IPS-20b (cell line): ENCODE measurements at regions not wholly inside any gene's neighbourhood (a gene's known extent, or its start where the extent isn't known, plus 50 kb on each side); places are given as distances from the start of the nearest gene placed in this dataset.
"Not testable (repeated sequence)": the region's sequence is repeated elsewhere in the genome, so short reads cannot be mapped to it uniquely, and the experiment has no call there.

Experiments used
- H3K27ac ChIP-seq: one replicate; pipeline ENCODE4 v1.5.1; 2013; ENCODE audit warnings: low read length
- H3K27me3 ChIP-seq: 2 replicates; pipeline ENCODE4 v1.6.1; 2013; ENCODE audit warnings: mild to moderate bottlenecking, low read length, inconsistent platforms; ENCODE audit not compliant: insufficient read depth
- H3K36me3 ChIP-seq: 2 replicates; pipeline ENCODE4 v1.6.1; 2013; ENCODE audit warnings: low read depth, mild to moderate bottlenecking, inconsistent platforms, low read length, moderate library complexity; ENCODE audit not compliant: insufficient read depth
- H3K4me1 ChIP-seq: 2 replicates; pipeline ENCODE4 v1.6.1; 2013; ENCODE audit warnings: mild to moderate bottlenecking, control low read depth, inconsistent platforms, low read length, moderate library complexity; ENCODE audit not compliant: insufficient read depth
- H3K4me3 ChIP-seq: 2 replicates; pipeline ENCODE4 v1.5.1; 2013; ENCODE audit warnings: mild to moderate bottlenecking, low read length, inconsistent platforms
- H3K9ac ChIP-seq: 2 replicates; pipeline ENCODE4 v1.6.1; 2013; ENCODE audit warnings: low read depth, mild to moderate bottlenecking, inconsistent platforms, low read length, moderate library complexity
- H3K9me3 ChIP-seq: 2 replicates; pipeline ENCODE4 v1.6.1; 2013; ENCODE audit warnings: mild to moderate bottlenecking, low read depth, low read length, inconsistent platforms; ENCODE audit not compliant: insufficient read depth

GRCh38 chrX:7514871-7515599 lies 327.9 kb upstream of the VCX start:
- Histone ChIP-seq H3K27me3 (no peaks in the 10 kb centered on the region), H3K9me3 (no peaks in the 10 kb centered on the region), H3K36me3 (no peaks in the 10 kb centered on the region), H3K9ac (no peak overlapping the region), H3K4me3 (no peak overlapping the region), H3K27ac (no peak overlapping the region), H3K4me1 (no peaks in the 10 kb centered on the region)

- no peaks in the 10 kb centered on the region for H3K4me1 ChIP-seq
- H3K27me3 ChIP-seq, result no peaks in the 10 kb centered on the region
- H3K27ac ChIP-seq, result no peak overlapping the region
- H3K4me3 ChIP-seq, result no peak overlapping the region
- H3K36me3 ChIP-seq, result no peaks in the 10 kb centered on the region
- no peak overlapping the region for H3K9ac ChIP-seq
- H3K9me3 ChIP-seq, result no peaks in the 10 kb centered on the region
Measured at GRCh38 chrX:7512845-7513244, 330.1 kb upstream of the VCX start.

- H3K9ac ChIP-seq, result no peak overlapping the region
- H3K4me3 ChIP-seq, result no peak overlapping the region
- no peaks in the 10 kb centered on the region for H3K36me3 ChIP-seq
- H3K4me1 ChIP-seq, result no peaks in the 10 kb centered on the region
- H3K9me3 ChIP-seq, result no peaks in the 10 kb centered on the region
- no peak overlapping the region for H3K27ac ChIP-seq
- H3K27me3 ChIP-seq, result no peaks in the 10 kb centered on the region
Measured at GRCh38 chrX:7503251-7503650, 339.7 kb upstream of the VCX start.

- no peaks in the 10 kb centered on the region for H3K4me1 ChIP-seq
- no peaks in the 10 kb centered on the region for H3K27me3 ChIP-seq
- H3K4me3 ChIP-seq, result no peak overlapping the region
- H3K9ac ChIP-seq, result no peak overlapping the region
- no peaks in the 10 kb centered on the region for H3K9me3 ChIP-seq
- no peaks in the 10 kb centered on the region for H3K36me3 ChIP-seq
- H3K27ac ChIP-seq, result no peak overlapping the region
Measured at GRCh38 chrX:7500386-7500785, 342.6 kb upstream of the VCX start.

GRCh38 chrX:7486505-7486904 lies 338.6 kb upstream of the PUDP start:
- Histone ChIP-seq H3K9me3 (no peaks in the 10 kb centered on the region), H3K36me3 (no peaks in the 10 kb centered on the region), H3K4me3 (no peak overlapping the region), H3K27ac (no peak overlapping the region), H3K4me1 (no peaks in the 10 kb centered on the region), H3K9ac (no peak overlapping the region), H3K27me3 (no peaks in the 10 kb centered on the region)

GRCh38 chrX:7485061-7485460 lies 337.1 kb upstream of the PUDP start:
- Histone ChIP-seq H3K36me3 (no peaks in the 10 kb centered on the region), H3K27me3 (no peaks in the 10 kb centered on the region), H3K27ac (no peak overlapping the region), H3K4me1 (no peaks in the 10 kb centered on the region), H3K4me3 (no peak overlapping the region), H3K9me3 (no peaks in the 10 kb centered on the region), H3K9ac (no peak overlapping the region)

GRCh38 chrX:7480721-7481120 lies 332.8 kb upstream of the PUDP start:
- Histone ChIP-seq H3K36me3 (no peaks in the 10 kb centered on the region), H3K27me3 (no peaks in the 10 kb centered on the region), H3K4me3 (no peak overlapping the region), H3K9me3 (no peaks in the 10 kb centered on the region), H3K4me1 (no peaks in the 10 kb centered on the region), H3K9ac (no peak overlapping the region), H3K27ac (no peak overlapping the region)

GRCh38 chrX:7462110-7462509 lies 314.2 kb upstream of the PUDP start:
- H3K27me3 ChIP-seq, result no peaks in the 10 kb centered on the region
- peaks cover 5% of the 10 kb centered on the region; the same call in 1 of the 2 replicates for H3K4me1 ChIP-seq
- H3K4me3 ChIP-seq, result no peak overlapping the region
- no peak overlapping the region for H3K9ac ChIP-seq
- H3K27ac ChIP-seq, result no peak overlapping the region
- H3K9me3 ChIP-seq, result no peaks in the 10 kb centered on the region
- H3K36me3 ChIP-seq, result no peaks in the 10 kb centered on the region

GRCh38 chrX:7461051-7461450 lies 313.1 kb upstream of the PUDP start:
- not testable (repeated sequence) for H3K27ac ChIP-seq, H3K36me3 ChIP-seq, H3K4me1 ChIP-seq

GRCh38 chrX:7447801-7448499 lies 300.0 kb upstream of the PUDP start:
- Histone ChIP-seq H3K4me1 (no peaks in the 10 kb centered on the region), H3K4me3 (no peak overlapping the region), H3K27ac (no peak overlapping the region), H3K27me3 (peaks cover 35% of the 10 kb centered on the region), H3K36me3 (no peaks in the 10 kb centered on the region), H3K9ac (no peak overlapping the region), H3K9me3 (no peaks in the 10 kb centered on the region)

More at GRCh38 chrX:7461051-7461450, 313.1 kb upstream of the PUDP start:
- not testable (repeated sequence) for H3K9me3 ChIP-seq, H3K9ac ChIP-seq, H3K27me3 ChIP-seq, H3K4me3 ChIP-seq

- Histone ChIP-seq H3K27me3 (peaks cover 35% of the 10 kb centered on the region), H3K36me3 (no peaks in the 10 kb centered on the region), H3K4me1 (no peaks in the 10 kb centered on the region), H3K4me3 (no peak overlapping the region), H3K27ac (no peak overlapping the region), H3K9ac (no peak overlapping the region), H3K9me3 (no peaks in the 10 kb centered on the region)
Measured at GRCh38 chrX:7446815-7447214, 298.9 kb upstream of the PUDP start.

GRCh38 chrX:7444967-7445366 lies 297.0 kb upstream of the PUDP start:
- Histone ChIP-seq H3K4me1 (no peaks in the 10 kb centered on the region), H3K9me3 (no peaks in the 10 kb centered on the region), H3K27ac (no peak overlapping the region), H3K4me3 (no peak overlapping the region), H3K27me3 (peaks cover 22% of the 10 kb centered on the region), H3K9ac (no peak overlapping the region), H3K36me3 (no peaks in the 10 kb centered on the region)
